ENCODE measurements at regions not wholly inside any gene's neighbourhood (a gene's known extent, or its start where the extent isn't known, plus 50 kb on each side); places are given as distances from the start of the nearest gene placed in this dataset.

- no peaks in the 10 kb centered on the region for H3K27me3 Mint-ChIP-seq (ENCODE audit: low read depth)
- no peak for DNase-seq (ENCODE audit: low spot score)
- no peaks in the 10 kb centered on the region for H3K4me1 Mint-ChIP-seq (ENCODE audit: low read depth)
- H3K27ac Mint-ChIP-seq, result no peak overlapping the region
- no peak overlapping the region for H3K4me3 Mint-ChIP-seq (ENCODE audit: low read depth)
- H3K36me3 Mint-ChIP-seq (ENCODE audit: low read depth), result no peaks in the 10 kb centered on the region
- H3K9me3 Mint-ChIP-seq, result no peaks in the 10 kb centered on the region
- intact Hi-C loops (cut with micrococcal nuclease), result no loop called here
Measured at GRCh38 chr12:108033090-108033489, 96.0 kb upstream of the WSCD2 start.

GRCh38 chr12:108035372-108035771 is 93.7 kb upstream of the WSCD2 start:
- no peaks in the 10 kb centered on the region for H3K36me3 Mint-ChIP-seq (ENCODE audit: low read depth)
- no peaks in the 10 kb centered on the region for H3K4me1 Mint-ChIP-seq (ENCODE audit: low read depth)
- no peaks in the 10 kb centered on the region for H3K27me3 Mint-ChIP-seq (ENCODE audit: low read depth)
- H3K27ac Mint-ChIP-seq, result no peak overlapping the region
- no peak overlapping the region for H3K4me3 Mint-ChIP-seq (ENCODE audit: low read depth)
- H3K9me3 Mint-ChIP-seq, result no peaks in the 10 kb centered on the region
- no peak for DNase-seq (ENCODE audit: low spot score)
- intact Hi-C loops (cut with micrococcal nuclease), result no loop called here

- H3K36me3 Mint-ChIP-seq (ENCODE audit: low read depth), result no peaks in the 10 kb centered on the region
- intact Hi-C loops (cut with micrococcal nuclease), result no loop called here
- H3K9me3 Mint-ChIP-seq, result no peaks in the 10 kb centered on the region
- no peak for DNase-seq (ENCODE audit: low spot score)
- H3K4me1 Mint-ChIP-seq (ENCODE audit: low read depth), result no peaks in the 10 kb centered on the region
- no peak overlapping the region for H3K4me3 Mint-ChIP-seq (ENCODE audit: low read depth)
- no peaks in the 10 kb centered on the region for H3K27me3 Mint-ChIP-seq (ENCODE audit: low read depth)
- no peak overlapping the region for H3K27ac Mint-ChIP-seq
Measured at GRCh38 chr12:108037960-108038359, 91.1 kb upstream of the WSCD2 start.

- H3K9me3 Mint-ChIP-seq, result no peaks in the 10 kb centered on the region
- H3K27ac Mint-ChIP-seq, result no peak overlapping the region
- intact Hi-C loops (cut with micrococcal nuclease), result no loop called here
- no peak overlapping the region for H3K4me3 Mint-ChIP-seq (ENCODE audit: low read depth)
- DNase-seq (ENCODE audit: low spot score), result no peak
- H3K4me1 Mint-ChIP-seq (ENCODE audit: low read depth), result no peaks in the 10 kb centered on the region
- H3K27me3 Mint-ChIP-seq (ENCODE audit: low read depth), result no peaks in the 10 kb centered on the region
- H3K36me3 Mint-ChIP-seq (ENCODE audit: low read depth), result no peaks in the 10 kb centered on the region
Measured at GRCh38 chr12:108039794-108040193, 89.3 kb upstream of the WSCD2 start.

DNA sequence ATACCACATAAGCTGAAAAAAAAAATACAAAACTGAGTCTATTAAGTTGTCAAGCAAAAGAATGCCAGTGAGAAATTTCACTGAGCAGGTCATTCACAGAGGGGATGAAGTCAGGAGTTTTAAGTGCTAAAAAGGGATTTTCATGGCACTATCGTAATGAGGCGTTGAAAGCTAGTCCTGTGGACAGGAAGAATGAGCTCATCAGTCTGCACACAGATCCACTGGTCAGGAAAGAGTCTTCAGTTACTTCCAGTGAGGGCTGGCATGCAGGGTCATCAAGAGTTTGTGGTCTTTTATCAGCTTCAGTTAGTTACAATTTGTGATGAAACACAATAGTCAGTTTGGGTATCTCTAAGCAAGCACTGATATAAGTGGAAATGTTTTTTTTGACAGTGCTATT is 88.1 kb upstream of the WSCD2 start:
- H3K4me3 Mint-ChIP-seq (ENCODE audit: low read depth), result no peak overlapping the region
- no peak for DNase-seq (ENCODE audit: low spot score)
- H3K9me3 Mint-ChIP-seq, result no peaks in the 10 kb centered on the region
- no peaks in the 10 kb centered on the region for H3K36me3 Mint-ChIP-seq (ENCODE audit: low read depth)
- H3K27me3 Mint-ChIP-seq (ENCODE audit: low read depth), result no peaks in the 10 kb centered on the region
- H3K4me1 Mint-ChIP-seq (ENCODE audit: low read depth), result no peaks in the 10 kb centered on the region
- no peak overlapping the region for H3K27ac Mint-ChIP-seq
- intact Hi-C loops (cut with micrococcal nuclease), result no loop called here

GRCh38 chr12:108043286-108043685 is 85.8 kb upstream of the WSCD2 start:
- Mint-ChIP-seq H3K4me1 (ENCODE audit: low read depth) (no peaks in the 10 kb centered on the region), H3K27me3 (ENCODE audit: low read depth) (peaks cover 4% of the 10 kb centered on the region), H3K36me3 (ENCODE audit: low read depth) (no peaks in the 10 kb centered on the region), H3K27ac (no peak overlapping the region), H3K9me3 (no peaks in the 10 kb centered on the region), H3K4me3 (ENCODE audit: low read depth) (no peak overlapping the region)
- intact Hi-C loops (cut with micrococcal nuclease), result no loop called here
- DNase-seq (ENCODE audit: low spot score), result no peak

DNA sequence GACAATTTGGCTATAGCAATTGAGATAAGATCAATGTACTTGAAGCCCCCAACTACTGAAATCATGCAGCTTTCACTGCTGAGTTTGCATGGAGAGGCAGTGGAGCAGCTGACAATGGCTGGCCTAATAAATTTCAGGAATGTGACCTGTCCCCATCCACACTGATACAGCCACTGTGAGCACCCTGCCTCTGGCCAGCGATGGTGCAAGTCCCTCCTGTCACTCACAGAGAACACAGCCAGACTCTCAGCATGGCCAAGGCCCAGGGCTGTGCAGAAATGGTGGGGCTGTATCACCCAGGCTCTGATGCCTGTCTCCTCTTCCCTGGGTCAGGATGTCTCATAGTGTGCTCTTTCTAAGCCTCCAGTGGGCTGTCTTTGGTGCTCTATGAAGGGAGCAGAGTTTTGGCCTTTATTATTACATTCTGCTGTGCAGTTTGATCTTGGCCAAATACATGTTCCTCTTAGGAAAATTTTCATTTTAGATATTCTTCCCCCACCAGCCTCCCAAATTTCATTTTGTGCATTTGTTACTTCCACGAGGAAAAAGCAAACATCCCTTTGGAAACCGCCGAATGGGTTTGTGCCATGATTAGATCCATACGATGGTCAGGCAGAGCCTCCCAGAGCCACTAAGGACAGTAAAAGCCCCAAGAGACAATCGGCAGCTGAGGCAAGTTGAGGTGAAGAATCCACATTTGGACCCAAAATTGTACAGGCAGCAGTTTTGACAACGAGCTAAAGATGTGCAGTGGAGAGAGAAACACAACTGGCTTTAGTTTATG is 85.1 kb upstream of the WSCD2 start:
- Mint-ChIP-seq H3K4me3 (ENCODE audit: low read depth) (no peak overlapping the region), H3K27ac (no peak overlapping the region), H3K36me3 (ENCODE audit: low read depth) (no peaks in the 10 kb centered on the region), H3K9me3 (no peaks in the 10 kb centered on the region), H3K27me3 (ENCODE audit: low read depth) (peaks cover 4% of the 10 kb centered on the region), H3K4me1 (ENCODE audit: low read depth) (no peaks in the 10 kb centered on the region)
- DNase-seq (ENCODE audit: low spot score), result no peak
- intact Hi-C loops (cut with micrococcal nuclease), result no loop called here

DNA sequence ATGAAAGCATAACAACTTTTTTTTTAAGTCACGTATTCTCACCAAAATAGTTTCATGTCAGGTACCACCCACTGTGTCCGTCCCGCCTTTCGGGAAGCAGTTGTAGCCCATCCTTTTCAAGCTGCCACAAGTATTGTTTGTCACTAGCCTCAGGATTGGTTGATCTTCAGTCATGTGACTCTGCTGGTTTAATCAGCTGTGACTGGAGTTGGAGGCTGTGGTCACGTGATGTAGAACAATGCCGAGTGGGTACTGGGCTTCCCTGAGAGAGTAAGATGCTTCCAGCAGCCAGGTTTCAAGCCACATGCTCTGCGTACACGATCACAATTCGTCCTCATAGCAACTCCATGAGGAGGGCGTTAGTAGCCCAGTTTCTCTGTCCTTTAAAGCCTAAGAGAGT is 83.0 kb upstream of the WSCD2 start:
- H3K36me3 Mint-ChIP-seq (ENCODE audit: low read depth), result no peaks in the 10 kb centered on the region
- H3K27me3 Mint-ChIP-seq (ENCODE audit: low read depth), result peaks cover 6% of the 10 kb centered on the region
- DNase-seq (ENCODE audit: low spot score), result no peak
- intact Hi-C loops (cut with micrococcal nuclease), result no loop called here
- no peaks in the 10 kb centered on the region for H3K4me1 Mint-ChIP-seq (ENCODE audit: low read depth)
- no peak overlapping the region for H3K27ac Mint-ChIP-seq
- no peaks in the 10 kb centered on the region for H3K9me3 Mint-ChIP-seq
- H3K4me3 Mint-ChIP-seq (ENCODE audit: low read depth), result no peak overlapping the region

DNA sequence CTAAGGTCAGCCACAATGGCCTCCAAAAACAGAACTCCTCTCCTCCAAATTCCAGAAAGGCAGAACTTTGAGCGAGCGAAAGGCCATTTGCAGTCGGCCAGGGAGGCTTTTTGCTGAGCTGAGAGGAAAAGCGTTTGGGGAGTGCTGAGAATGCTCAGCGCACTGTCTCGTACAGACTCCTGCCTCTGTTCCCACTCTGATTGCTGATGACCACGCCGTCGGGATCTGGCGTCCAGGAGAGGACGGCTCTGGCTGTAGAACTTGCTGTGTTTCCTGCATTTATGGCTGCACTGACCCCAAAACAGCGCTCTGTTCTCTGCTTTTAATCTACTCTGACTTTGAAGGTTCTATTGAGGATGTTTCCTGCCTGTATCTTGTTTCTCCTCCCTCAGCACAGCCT is 82.4 kb upstream of the WSCD2 start:
- Mint-ChIP-seq H3K36me3 (ENCODE audit: low read depth) (no peaks in the 10 kb centered on the region), H3K9me3 (no peaks in the 10 kb centered on the region), H3K4me1 (ENCODE audit: low read depth) (no peaks in the 10 kb centered on the region), H3K4me3 (ENCODE audit: low read depth) (no peak overlapping the region), H3K27ac (no peak overlapping the region), H3K27me3 (ENCODE audit: low read depth) (peaks cover 6% of the 10 kb centered on the region)
- DNase-seq (ENCODE audit: low spot score), result no peak
- intact Hi-C loops (cut with micrococcal nuclease), result no loop called here

- no peak overlapping the region for H3K27ac Mint-ChIP-seq
- intact Hi-C loops (cut with micrococcal nuclease), result no loop called here
Measured at GRCh38 chr12:108047071-108047550, 82.0 kb upstream of the WSCD2 start.

DNA sequence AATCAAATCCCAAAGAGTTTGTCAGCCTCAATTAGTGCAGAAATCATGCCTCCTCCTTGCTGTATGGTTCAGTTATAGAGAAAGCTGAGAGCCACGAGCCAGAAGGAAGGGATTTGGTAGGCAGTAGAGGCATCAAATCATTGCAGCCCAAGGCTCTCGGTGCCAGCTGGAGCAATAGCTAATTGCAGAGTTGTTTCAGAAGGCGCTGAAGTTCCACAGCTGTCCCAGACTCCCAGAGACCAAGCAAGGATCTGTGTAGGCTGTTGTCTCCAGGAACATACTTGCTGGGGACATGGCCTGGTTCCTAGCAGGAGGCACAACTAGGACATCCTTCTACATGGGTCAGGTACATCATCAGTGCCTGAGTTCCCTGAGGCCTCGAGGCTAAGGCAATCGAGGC is 80.4 kb upstream of the WSCD2 start:
- DNase-seq (ENCODE audit: low spot score), result no peak
- Mint-ChIP-seq H3K36me3 (ENCODE audit: low read depth) (no peaks in the 10 kb centered on the region), H3K4me1 (ENCODE audit: low read depth) (no peaks in the 10 kb centered on the region), H3K27ac (no peak overlapping the region), H3K27me3 (ENCODE audit: low read depth) (peaks cover 6% of the 10 kb centered on the region), H3K4me3 (ENCODE audit: low read depth) (no peak overlapping the region), H3K9me3 (no peaks in the 10 kb centered on the region)
- intact Hi-C loops (cut with micrococcal nuclease), result no loop called here

More at GRCh38 chr12:108047071-108047550, 82.0 kb upstream of the WSCD2 start:
- Mint-ChIP-seq H3K4me3 (ENCODE audit: low read depth) (no peak overlapping the region), H3K9me3 (no peaks in the 10 kb centered on the region), H3K27me3 (ENCODE audit: low read depth) (peaks cover 6% of the 10 kb centered on the region), H3K4me1 (ENCODE audit: low read depth) (no peaks in the 10 kb centered on the region), H3K36me3 (ENCODE audit: low read depth) (no peaks in the 10 kb centered on the region)
- no peak for DNase-seq (ENCODE audit: low spot score)

GRCh38 chr12:108050696-108051095 is 78.4 kb upstream of the WSCD2 start:
- peaks cover 6% of the 10 kb centered on the region for H3K27me3 Mint-ChIP-seq (ENCODE audit: low read depth)
- intact Hi-C loops (cut with micrococcal nuclease), result no loop called here
- H3K27ac Mint-ChIP-seq, result no peak overlapping the region
- no peaks in the 10 kb centered on the region for H3K9me3 Mint-ChIP-seq
- DNase-seq (ENCODE audit: low spot score), result no peak
- no peak overlapping the region for H3K4me3 Mint-ChIP-seq (ENCODE audit: low read depth)
- no peaks in the 10 kb centered on the region for H3K4me1 Mint-ChIP-seq (ENCODE audit: low read depth)
- no peaks in the 10 kb centered on the region for H3K36me3 Mint-ChIP-seq (ENCODE audit: low read depth)

DNA sequence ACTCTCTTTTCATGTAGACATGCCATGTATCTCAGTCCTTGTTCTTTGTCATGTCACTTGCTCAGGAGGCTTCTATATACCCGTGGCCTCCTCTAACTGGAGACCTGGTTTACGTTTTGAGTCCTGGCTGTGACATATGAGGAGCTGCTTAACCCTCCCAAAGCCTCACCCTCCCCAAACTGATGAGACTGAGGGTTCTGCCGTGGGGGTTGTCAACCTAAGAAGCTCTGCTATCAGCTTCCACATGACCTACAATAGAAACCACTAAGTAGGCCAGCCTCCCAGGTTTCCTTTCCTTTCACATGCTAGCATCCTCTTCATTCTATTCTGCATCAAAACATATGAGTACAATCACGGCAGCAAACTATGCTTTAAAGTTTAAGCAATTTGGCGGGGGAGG is 76.8 kb upstream of the WSCD2 start:
- no peak for DNase-seq (ENCODE audit: low spot score)

DNA sequence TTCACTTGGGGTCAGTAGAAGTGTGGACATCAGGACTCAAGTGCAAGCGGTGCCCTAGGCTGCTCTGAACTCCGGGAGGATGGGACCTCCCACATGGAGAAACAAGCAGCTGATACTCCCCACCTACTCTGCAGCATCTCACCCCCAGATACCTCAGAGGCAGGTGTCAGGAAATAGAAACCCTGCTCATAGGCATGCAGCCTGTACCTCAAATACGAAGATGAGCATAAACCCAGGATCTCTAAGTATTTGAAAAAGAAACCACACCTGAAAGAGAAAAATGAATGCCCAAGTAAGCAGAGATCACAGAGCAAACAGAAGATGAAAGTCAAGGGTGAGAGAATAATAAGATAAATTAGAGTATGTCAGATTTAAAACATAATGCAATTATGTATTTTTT is 75.6 kb upstream of the WSCD2 start:
- Mint-ChIP-seq H3K27me3 (ENCODE audit: low read depth) (peaks cover 2% of the 10 kb centered on the region), H3K4me1 (ENCODE audit: low read depth) (no peaks in the 10 kb centered on the region), H3K4me3 (ENCODE audit: low read depth) (no peak overlapping the region), H3K27ac (no peak overlapping the region), H3K36me3 (ENCODE audit: low read depth) (no peaks in the 10 kb centered on the region), H3K9me3 (no peaks in the 10 kb centered on the region)
- intact Hi-C loops (cut with micrococcal nuclease), result no loop called here
- no peak for DNase-seq (ENCODE audit: low spot score)

More for the DNA sequence above, 76.8 kb upstream of the WSCD2 start:
- intact Hi-C loops (cut with micrococcal nuclease), result no loop called here
- no peaks in the 10 kb centered on the region for H3K4me1 Mint-ChIP-seq (ENCODE audit: low read depth)
- H3K9me3 Mint-ChIP-seq, result no peaks in the 10 kb centered on the region
- H3K27ac Mint-ChIP-seq, result no peak overlapping the region
- H3K27me3 Mint-ChIP-seq (ENCODE audit: low read depth), result peaks cover 2% of the 10 kb centered on the region
- no peak overlapping the region for H3K4me3 Mint-ChIP-seq (ENCODE audit: low read depth)
- no peaks in the 10 kb centered on the region for H3K36me3 Mint-ChIP-seq (ENCODE audit: low read depth)

Measured in activated T-helper 2 cell treated with anti-CD3 and anti-CD28 coated beads, Interferon-gamma antibody, Interleukin-2, Interleukin-4, amounts not matched to agents 10 μg/mL and 5 μg/mL and 100 μg/mL, durations not matched to agents 14 hours and 24 hours and 36 hours (primary cell).